ENCODE measurements at regions not wholly inside any gene's neighbourhood (a gene's known extent, or its start where the extent isn't known, plus 50 kb on each side); places are given as distances from the start of the nearest gene placed in this dataset.

- Histone ChIP-seq H3K27ac (ENCODE audit: low read length) (no peak overlapping the region), H3K27me3 (ENCODE audit: control insufficient read depth, insufficient read depth, low read length) (no peaks in the 10 kb centered on the region), H3K4me3 (ENCODE audit: low read depth in 2 of 2, low read length in 2 of 2) (no peak overlapping the region), H3K36me3 (ENCODE audit: control insufficient read depth, insufficient read depth, low read length) (no peaks in the 10 kb centered on the region), H3K4me1 (ENCODE audit: control insufficient read depth, insufficient read depth, low read length) (no peaks in the 10 kb centered on the region), H3K9me3 (ENCODE audit: control insufficient read depth, insufficient read depth, low read depth, low read length) (no peaks in the 10 kb centered on the region)
- DNase-seq (ENCODE audit: low read depth, low spot score) (no peak), ATAC-seq (no peak)
- in situ Hi-C loops (cut with HindIII; ENCODE audit: low pct_unique_long_range_greater_than_20kb, low sequenced_read_pairs) (no loop called here), intact Hi-C loops (cut with micrococcal nuclease; ENCODE audit: unreplicated experiment) (no loop called here)
- no peak for TF ChIP-seq REST (IDR thresholded peaks at IDR 0.05; ENCODE audit: insufficient read depth in 1 of 2, low read depth in 2 of 2, low read length in 1 of 2)
- no peak for TF ChIP-seq SIN3A (IDR thresholded peaks at IDR 0.05; ENCODE audit: borderline replicate concordance, insufficient read depth, low read depth, low read length)
- no peak for TF ChIP-seq TCF7L2 (IDR thresholded peaks at IDR 0.05; ENCODE audit: low read depth, low read length)
- no peak for TF ChIP-seq POLR2AphosphoS5 (IDR thresholded peaks at IDR 0.05; ENCODE audit: low read depth, low read length)
- TF ChIP-seq CTCF (IDR thresholded peaks at IDR 0.05), result no peak
- ChIA-PET CTCF (no interaction called here), POLR2A (no interaction called here)
- no TSS peak for BruUV-seq (replicated peaks)
These were observed 441.3 kb upstream of the ARRDC3 start for GRCh38 chr5:91824406-91824805.

GRCh38 chr5:91820874-91821273, 437.8 kb upstream of the ARRDC3 start:
- intact Hi-C loops (cut with micrococcal nuclease; ENCODE audit: unreplicated experiment), result no loop called here
- no peak overlapping the region for H3K27ac ChIP-seq (ENCODE audit: low read length)
- in situ Hi-C loops (cut with HindIII; ENCODE audit: low pct_unique_long_range_greater_than_20kb, low sequenced_read_pairs), result no loop called here
- ATAC-seq (no peak), DNase-seq (ENCODE audit: low read depth, low spot score) (no peak)
- ChIA-PET POLR2A (no interaction called here), CTCF (no interaction called here)
- TF ChIP-seq SIN3A (IDR thresholded peaks at IDR 0.05; ENCODE audit: borderline replicate concordance, insufficient read depth, low read depth, low read length) (no peak), TCF7L2 (IDR thresholded peaks at IDR 0.05; ENCODE audit: low read depth, low read length) (no peak), CTCF (IDR thresholded peaks at IDR 0.05) (no peak), POLR2AphosphoS5 (IDR thresholded peaks at IDR 0.05; ENCODE audit: low read depth, low read length) (no peak)
- no peaks in the 10 kb centered on the region for H3K9me3 ChIP-seq (ENCODE audit: control insufficient read depth, insufficient read depth, low read depth, low read length)
- H3K27me3 ChIP-seq (ENCODE audit: control insufficient read depth, insufficient read depth, low read length), result no peaks in the 10 kb centered on the region
- BruUV-seq (replicated peaks), result no TSS peak
- H3K36me3 ChIP-seq (ENCODE audit: control insufficient read depth, insufficient read depth, low read length), result no peaks in the 10 kb centered on the region
- H3K4me3 ChIP-seq (ENCODE audit: low read depth in 2 of 2, low read length in 2 of 2), result no peak overlapping the region
- H3K4me1 ChIP-seq (ENCODE audit: control insufficient read depth, insufficient read depth, low read length), result no peaks in the 10 kb centered on the region
